ENCODE measurements at regions not wholly inside any gene's neighbourhood (a gene's known extent, or its start where the extent isn't known, plus 50 kb on each side); places are given as distances from the start of the nearest gene placed in this dataset.

DNA sequence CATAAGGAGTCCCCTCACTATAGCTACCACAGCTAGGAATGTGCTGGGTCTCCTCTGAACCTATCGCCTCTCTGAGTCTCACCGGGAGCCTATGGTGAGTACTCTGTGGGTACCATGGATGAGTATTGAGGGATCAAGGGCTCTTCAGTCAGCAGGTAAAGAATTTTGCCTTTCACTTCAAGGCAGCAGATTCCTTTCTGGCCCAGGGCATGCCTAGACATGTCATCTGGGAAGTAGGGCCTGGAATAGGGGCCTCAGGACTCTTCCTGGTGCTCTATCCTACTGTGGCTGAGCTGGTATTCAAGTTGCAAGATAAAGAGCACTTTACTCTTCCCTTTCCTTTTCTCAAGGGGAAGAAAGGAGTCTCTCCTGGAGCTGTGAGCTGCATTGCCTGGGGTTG, 85.6 kb upstream of the LHCGR start:
- no peak for DNase-seq (ENCODE audit: low read depth)
- TF ChIP-seq, protein P1, sequence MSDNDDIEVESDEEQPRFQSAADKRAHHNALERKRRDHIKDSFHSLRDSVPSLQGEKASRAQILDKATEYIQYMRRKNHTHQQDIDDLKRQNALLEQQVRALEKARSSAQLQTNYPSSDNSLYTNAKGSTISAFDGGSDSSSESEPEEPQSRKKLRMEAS (IDR thresholded peaks at IDR 0.05; ENCODE audit: low read depth, low read length): no peak
- TF ChIP-seq, protein P2, sequence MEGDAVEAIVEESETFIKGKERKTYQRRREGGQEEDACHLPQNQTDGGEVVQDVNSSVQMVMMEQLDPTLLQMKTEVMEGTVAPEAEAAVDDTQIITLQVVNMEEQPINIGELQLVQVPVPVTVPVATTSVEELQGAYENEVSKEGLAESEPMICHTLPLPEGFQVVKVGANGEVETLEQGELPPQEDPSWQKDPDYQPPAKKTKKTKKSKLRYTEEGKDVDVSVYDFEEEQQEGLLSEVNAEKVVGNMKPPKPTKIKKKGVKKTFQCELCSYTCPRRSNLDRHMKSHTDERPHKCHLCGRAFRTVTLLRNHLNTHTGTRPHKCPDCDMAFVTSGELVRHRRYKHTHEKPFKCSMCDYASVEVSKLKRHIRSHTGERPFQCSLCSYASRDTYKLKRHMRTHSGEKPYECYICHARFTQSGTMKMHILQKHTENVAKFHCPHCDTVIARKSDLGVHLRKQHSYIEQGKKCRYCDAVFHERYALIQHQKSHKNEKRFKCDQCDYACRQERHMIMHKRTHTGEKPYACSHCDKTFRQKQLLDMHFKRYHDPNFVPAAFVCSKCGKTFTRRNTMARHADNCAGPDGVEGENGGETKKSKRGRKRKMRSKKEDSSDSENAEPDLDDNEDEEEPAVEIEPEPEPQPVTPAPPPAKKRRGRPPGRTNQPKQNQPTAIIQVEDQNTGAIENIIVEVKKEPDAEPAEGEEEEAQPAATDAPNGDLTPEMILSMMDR (IDR thresholded peaks at IDR 0.05; ENCODE audit: low read depth, low read length): no peak
- TF ChIP-seq POLR2A (IDR thresholded peaks at IDR 0.05; ENCODE audit: extremely low read depth, insufficient read length) (no peak), MYC (IDR thresholded peaks at IDR 0.05; ENCODE audit: low read depth, low read length) (no peak)
- H3K4me3 ChIP-seq (ENCODE audit: low read depth, low read length): no peak overlapping the region

DNA sequence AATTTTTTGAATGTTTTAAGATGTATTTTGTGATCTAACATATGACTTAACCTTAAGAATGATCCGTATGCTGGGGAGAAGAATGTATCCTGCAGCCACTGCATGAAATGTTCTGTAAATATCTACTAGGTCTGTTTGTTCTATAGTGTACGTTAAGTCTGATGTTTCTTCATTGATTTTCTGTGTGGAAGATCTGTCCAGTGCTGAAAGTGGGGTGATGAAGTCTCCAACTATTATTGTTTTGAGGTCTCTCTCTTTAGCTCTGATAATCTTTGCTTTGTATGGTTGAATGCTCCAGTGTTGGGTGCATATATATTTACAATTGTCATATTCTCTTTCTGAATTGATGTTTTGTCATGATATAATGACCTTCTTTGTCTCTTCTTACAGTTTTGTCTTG, 82.5 kb upstream of the LHCGR start:
- TF ChIP-seq POLR2A (IDR thresholded peaks at IDR 0.05; ENCODE audit: extremely low read depth, insufficient read length) (no peak), MYC (IDR thresholded peaks at IDR 0.05; ENCODE audit: low read depth, low read length) (no peak)
- TF ChIP-seq, protein P2 (IDR thresholded peaks at IDR 0.05; ENCODE audit: low read depth, low read length): no peak
- TF ChIP-seq, protein P1 (IDR thresholded peaks at IDR 0.05; ENCODE audit: low read depth, low read length): no peak
- H3K4me3 ChIP-seq (ENCODE audit: low read depth, low read length): no peak overlapping the region
- no peak for DNase-seq (ENCODE audit: low read depth)

DNA sequence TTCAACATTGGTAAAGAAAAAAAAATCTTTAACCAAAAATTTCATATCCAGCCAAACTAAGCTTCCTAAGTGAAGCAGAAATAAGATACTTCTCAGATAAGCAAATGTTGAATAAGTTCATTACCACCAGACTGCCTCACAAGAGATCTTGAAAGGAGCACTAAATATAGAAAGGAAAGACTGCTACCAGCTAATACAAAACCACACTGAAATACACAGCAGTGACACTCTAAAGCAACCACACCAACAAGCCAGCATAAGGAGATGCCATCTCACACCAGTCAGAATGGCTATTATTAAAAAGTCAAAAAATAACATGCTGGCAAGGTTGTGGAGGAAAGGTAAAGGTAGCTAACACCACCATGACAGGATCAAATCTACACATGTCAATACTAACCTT, 74.0 kb upstream of the LHCGR start:
- H3K4me3 ChIP-seq (ENCODE audit: low read depth, low read length): no peak overlapping the region
- no peak for DNase-seq (ENCODE audit: low read depth)
- TF ChIP-seq POLR2A (IDR thresholded peaks at IDR 0.05; ENCODE audit: extremely low read depth, insufficient read length) (no peak), MYC (IDR thresholded peaks at IDR 0.05; ENCODE audit: low read depth, low read length) (no peak)
- TF ChIP-seq, protein P1 (IDR thresholded peaks at IDR 0.05; ENCODE audit: low read depth, low read length): no peak
- TF ChIP-seq, protein P2 (IDR thresholded peaks at IDR 0.05; ENCODE audit: low read depth, low read length): no peak

DNA sequence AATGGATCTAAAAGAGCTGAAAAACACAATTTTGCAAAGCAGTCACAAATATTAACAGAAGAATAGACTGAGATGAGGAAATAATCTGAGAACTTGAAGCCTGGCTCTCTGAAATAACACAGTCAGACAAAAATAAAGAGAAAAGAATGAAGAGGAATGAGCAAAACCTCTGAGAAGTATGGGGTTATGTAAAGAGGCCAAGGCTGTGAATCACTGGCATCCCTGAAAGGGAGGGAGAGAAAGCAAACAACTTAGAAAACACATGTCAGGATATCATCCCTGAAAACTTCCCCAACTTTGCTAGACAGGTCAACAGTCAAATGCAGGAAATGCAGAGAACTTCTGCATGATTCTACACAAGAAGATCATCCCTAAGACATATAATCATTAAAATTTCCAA, 73.5 kb upstream of the LHCGR start:
- no peak for DNase-seq (ENCODE audit: low read depth)
- no peak overlapping the region for H3K4me3 ChIP-seq (ENCODE audit: low read depth, low read length)
- no peak for TF ChIP-seq POLR2A (IDR thresholded peaks at IDR 0.05; ENCODE audit: extremely low read depth, insufficient read length)
- TF ChIP-seq, protein P1 (IDR thresholded peaks at IDR 0.05; ENCODE audit: low read depth, low read length): no peak
- no peak for TF ChIP-seq MYC (IDR thresholded peaks at IDR 0.05; ENCODE audit: low read depth, low read length)
- TF ChIP-seq, protein P2 (IDR thresholded peaks at IDR 0.05; ENCODE audit: low read depth, low read length): no peak

DNA sequence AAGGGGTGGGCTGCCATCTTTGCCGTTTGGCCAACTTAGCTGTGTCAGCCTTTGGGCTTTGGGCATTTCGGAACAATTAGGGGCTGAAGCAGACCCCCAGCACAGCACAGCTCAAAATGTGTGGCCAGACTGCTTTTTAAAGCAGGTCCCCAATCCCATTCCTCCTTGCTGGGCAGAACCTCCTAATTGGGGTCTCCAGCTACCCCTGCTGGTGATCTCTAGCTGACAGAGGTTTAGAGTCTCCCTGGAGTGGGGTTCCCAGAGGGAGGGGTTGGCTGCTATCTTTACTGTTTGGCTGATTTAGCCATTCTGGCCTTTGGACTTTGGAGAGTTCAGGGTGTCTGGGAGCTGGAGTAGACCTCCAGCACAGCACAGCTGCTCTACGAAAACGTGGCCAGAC, 71.5 kb upstream of the LHCGR start:
- DNase-seq (ENCODE audit: low read depth): no peak
- H3K4me3 ChIP-seq (ENCODE audit: low read depth, low read length): no peak overlapping the region
- TF ChIP-seq, protein P1 (IDR thresholded peaks at IDR 0.05; ENCODE audit: low read depth, low read length): no peak
- no peak for TF ChIP-seq MYC (IDR thresholded peaks at IDR 0.05; ENCODE audit: low read depth, low read length)
- TF ChIP-seq POLR2A (IDR thresholded peaks at IDR 0.05; ENCODE audit: extremely low read depth, insufficient read length): no peak
- TF ChIP-seq, protein P2 (IDR thresholded peaks at IDR 0.05; ENCODE audit: low read depth, low read length): no peak

DNA sequence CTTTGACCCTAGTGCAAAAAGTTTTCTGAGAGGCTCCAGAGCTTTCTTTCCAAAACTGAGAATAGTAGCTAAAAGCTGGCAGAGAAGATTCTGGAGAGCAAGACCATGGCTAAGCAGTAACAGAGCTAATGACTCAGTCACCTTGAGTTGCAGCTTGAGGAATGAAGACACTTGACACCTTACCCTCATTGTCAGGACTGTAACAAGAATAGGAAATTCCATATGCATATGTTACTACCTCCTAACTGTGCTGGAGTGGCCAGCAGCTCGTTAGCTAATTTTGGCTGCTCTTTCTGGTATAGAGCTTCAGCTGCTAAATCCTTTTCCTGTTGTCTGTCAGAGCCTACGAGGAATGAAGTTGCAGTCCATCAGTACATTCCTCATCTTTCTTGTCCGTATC, 68.6 kb upstream of the LHCGR start:
- H3K4me3 ChIP-seq (ENCODE audit: low read depth, low read length): no peak overlapping the region
- no peak for DNase-seq (ENCODE audit: low read depth)
- TF ChIP-seq, protein P2 (IDR thresholded peaks at IDR 0.05; ENCODE audit: low read depth, low read length): no peak
- TF ChIP-seq MYC (IDR thresholded peaks at IDR 0.05; ENCODE audit: low read depth, low read length) (no peak), POLR2A (IDR thresholded peaks at IDR 0.05; ENCODE audit: extremely low read depth, insufficient read length) (no peak)
- TF ChIP-seq, protein P1 (IDR thresholded peaks at IDR 0.05; ENCODE audit: low read depth, low read length): no peak

Measured in NB4 (cell line).